AG09319 (cell line): ENCODE measurements at regions not wholly inside any gene's neighbourhood (a gene's known extent, or its start where the extent isn't known, plus 50 kb on each side); places are given as distances from the start of the nearest gene placed in this dataset.
A peak's percentile ranks its signal among the peaks of the same experiment; 100 is the strongest.

ENCODE experiments used
- DNase-seq: peaks from one replicate; pipeline ENCODE4 v3.0.0-alpha.2; 2010; ENCODE audit warnings: low read depth; ENCODE audit errors: extremely low read depth
- TF ChIP-seq, protein P1 (sequence below): IDR thresholded peaks from 2 replicates; pipeline ENCODE4 v1.5.1; 2011; ENCODE audit warnings: low read depth, mild to moderate bottlenecking, inconsistent platforms, low read length, moderate library complexity

DNA sequence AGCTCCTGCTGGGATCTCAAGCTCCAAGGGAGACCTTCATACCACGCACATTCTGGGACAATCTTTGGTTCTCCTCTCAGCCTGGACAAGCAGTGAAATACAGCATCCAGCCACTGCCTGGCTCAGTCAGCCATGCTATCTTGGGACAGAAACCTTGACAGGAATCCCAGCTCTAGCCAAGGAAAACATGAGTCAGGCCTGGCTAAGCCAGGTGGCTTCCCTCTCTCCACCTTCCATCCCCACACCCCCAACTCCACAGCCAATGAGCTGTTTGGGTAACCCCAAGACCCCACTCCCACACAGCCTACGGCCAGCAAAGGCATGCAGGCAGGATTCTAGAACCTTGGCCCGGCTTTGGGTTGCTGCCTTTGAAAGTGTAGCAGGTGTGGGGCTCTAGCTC lies 64.9 kb downstream of the MCFD2 start:
- no peak for DNase-seq
- TF ChIP-seq, protein P1, sequence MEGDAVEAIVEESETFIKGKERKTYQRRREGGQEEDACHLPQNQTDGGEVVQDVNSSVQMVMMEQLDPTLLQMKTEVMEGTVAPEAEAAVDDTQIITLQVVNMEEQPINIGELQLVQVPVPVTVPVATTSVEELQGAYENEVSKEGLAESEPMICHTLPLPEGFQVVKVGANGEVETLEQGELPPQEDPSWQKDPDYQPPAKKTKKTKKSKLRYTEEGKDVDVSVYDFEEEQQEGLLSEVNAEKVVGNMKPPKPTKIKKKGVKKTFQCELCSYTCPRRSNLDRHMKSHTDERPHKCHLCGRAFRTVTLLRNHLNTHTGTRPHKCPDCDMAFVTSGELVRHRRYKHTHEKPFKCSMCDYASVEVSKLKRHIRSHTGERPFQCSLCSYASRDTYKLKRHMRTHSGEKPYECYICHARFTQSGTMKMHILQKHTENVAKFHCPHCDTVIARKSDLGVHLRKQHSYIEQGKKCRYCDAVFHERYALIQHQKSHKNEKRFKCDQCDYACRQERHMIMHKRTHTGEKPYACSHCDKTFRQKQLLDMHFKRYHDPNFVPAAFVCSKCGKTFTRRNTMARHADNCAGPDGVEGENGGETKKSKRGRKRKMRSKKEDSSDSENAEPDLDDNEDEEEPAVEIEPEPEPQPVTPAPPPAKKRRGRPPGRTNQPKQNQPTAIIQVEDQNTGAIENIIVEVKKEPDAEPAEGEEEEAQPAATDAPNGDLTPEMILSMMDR, result no peak

DNA sequence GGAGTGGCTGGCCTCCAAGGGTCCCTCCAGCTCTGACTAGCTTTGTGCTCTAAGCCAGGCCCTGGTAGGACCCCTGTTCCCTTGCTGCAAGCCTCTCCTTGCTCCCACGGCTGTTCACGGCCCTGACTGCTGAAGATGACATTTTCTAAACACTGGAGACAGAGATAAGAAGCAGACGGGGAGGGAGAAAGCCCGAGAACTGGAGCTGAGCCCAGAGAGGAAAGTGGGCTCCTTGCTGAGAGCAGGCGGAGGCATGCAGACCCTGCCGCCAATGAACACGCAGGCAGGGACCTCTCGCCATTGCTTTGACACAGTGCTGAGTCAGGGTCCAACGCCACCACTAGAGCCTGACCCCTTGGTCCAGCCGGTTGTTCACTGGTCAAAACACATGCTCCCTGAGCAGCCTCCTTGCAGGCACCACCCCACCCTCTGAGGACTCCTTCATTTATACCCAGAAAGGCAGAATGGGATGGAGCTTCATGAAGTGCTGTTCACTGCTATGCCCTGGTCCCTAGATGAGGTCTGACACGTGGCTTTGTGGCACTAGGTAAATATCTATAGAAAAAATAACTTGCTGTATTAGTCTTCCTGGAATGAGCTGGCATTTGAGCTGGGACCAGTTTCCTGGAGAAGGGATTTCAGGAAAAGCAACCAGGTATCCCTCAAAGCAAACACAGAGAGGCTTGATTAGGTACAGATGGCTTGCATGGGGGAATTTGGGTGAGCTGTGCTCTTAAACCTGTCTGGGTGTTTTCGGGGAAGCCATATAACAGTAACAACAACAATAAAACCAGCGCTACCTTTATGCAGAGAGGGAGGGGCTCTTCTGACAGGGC lies 65.7 kb downstream of the MCFD2 start:
- TF ChIP-seq, protein P1, result no peak
- no peak for DNase-seq

DNA sequence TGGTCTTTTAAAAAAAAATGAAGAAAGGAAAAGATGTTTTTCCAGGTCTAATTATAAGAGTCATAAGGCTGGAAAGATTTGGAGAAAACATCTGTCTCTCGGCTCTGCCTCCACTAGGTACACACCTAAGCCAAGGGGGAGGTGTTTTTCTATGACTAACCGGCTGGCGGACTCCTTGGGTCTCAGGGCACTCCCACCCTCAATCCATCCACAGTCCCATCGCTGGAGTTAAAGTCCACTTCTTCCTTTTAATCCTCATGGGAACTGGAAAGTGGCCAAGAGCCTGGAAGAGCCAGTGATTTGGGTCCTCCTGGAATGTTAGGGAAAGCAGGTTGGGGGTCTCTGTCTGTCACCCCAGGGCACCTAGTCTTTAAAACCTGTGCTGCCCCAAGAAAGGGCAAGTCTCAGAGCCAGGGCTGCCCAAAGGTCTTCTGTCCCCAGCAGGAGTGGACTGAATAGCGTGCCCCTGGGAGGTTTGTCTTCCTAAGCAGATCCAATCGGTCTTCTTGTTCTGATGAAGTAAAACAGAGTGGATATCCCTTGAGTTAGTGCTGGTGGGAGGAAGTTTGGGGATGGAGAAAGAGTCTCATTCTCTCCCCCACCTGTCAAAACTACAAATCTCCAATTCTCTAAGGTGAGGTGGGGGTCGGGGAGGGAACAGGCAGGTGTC lies 66.4 kb downstream of the MCFD2 start:
- TF ChIP-seq, protein P1, result no peak
- DNase-seq, result no peak

DNA sequence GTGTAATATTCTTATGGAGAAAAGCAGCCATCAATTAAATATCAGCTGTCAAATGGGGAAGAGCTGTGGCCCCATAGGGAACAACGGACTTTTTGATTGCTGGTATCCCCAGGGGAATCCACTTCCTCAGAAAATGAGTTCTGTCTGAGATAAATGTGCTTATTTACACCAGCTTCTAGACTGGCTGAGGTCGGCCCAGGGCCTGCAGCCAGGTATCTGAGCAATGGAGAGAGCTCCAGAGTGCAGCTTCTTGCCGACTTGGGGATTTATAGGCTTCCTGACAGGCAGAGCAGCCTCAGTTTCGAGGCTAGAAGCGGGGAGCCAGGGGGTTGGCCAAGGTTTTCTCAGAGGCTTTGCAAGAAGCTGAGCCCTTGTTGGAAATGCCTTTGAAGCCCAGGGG lies 67.2 kb downstream of the MCFD2 start:
- TF ChIP-seq, protein P1, result no peak
- DNase-seq, result no peak

DNA sequence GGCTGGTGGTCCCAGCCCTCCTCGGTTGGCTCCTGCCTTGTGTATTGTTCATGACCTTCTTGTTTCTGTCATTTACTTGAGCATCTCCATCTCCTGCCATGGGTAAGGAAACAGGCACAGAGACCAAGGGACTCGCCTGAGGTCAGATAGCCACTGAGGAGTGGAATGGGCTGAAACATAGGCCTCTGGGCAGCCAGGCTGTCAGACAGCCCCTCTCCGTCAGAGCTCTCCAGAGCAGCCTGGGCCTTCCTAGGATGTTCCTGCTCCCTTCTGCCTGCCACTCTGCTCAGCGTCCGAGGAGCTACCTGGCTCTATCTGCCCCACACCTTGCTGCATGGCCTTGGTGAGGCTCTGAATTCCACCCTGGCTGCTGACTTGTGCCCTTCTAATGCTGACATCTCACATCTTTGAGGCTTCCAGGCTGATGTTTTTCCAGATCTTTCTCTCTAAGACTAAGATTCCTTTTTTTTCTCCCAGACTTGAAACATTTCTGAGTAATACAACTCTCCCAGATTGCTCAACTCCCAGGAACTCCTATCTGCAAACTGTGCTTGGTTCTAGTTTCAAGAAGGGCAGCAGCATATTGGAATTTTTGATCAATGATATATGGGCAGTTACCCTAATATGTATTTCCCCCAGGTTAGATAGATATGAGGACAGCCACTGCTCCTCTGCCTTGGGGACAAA lies 67.7 kb downstream of the MCFD2 start:
- no peak for DNase-seq
- TF ChIP-seq, protein P1, result no peak

DNA sequence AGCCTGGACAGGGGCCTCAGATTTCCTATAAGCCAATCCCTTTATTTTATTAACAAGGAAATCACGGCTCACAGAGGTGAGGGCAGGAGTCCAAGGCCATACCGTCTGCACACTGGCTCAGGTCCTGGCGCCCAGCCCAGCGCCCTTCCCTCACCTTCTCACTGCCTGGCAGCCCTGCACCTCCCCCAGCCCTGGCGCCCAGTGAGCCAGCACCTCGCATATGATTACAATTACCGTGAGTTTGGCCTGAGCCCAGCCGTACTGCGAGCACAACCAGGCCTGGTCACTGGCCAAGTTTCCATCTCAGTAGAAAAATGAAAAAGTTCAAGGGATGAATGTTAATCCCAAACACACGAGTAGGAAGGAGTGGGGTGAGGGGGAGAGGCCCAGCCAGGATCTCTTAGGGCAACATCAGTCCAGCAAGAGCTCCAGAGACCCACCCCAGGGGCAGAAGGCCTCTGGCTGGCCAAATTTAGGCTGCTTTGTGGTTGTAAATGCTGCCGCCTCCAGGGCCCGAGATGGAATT lies 68.4 kb downstream of the MCFD2 start:
- TF ChIP-seq, protein P1, result peak; percentile 15
- peak; percentile 95 for DNase-seq
